ENCODE measurements at regions not wholly inside any gene's neighbourhood (a gene's known extent, or its start where the extent isn't known, plus 50 kb on each side); places are given as distances from the start of the nearest gene placed in this dataset.
"Not testable (repeated sequence)": the region's sequence is repeated elsewhere in the genome, so short reads cannot be mapped to it uniquely, and the experiment has no call there.

DNA sequence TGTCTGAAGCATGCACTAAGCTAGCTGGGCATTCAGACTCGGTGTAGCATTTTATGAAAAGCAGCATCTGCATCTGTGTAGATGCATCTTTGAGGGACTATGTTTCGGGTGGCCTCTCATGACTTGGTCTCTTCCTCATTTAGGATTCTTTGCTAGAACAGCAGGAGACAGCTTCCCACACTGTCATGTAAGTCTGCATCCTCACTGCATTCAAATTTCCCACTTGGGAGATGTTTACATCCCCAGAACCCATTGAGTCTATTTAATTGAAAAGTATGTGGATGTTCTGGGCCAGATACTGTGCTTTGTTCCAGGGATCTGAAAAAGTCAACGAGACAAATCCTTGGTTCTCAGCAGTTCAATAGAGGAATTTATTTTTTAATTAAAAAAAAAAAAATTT is 198.6 kb upstream of the EEF2KMT start:
- ChIA-PET POLR2A (no interaction called here), CTCF (no interaction called here), RAD21 (ENCODE audit: low non-redundant PET in 1 of 2, low total read pairs in 2 of 2, uncharacterized antibody in 2 of 2, unreplicated experiment in 2 of 2) (no interaction called here)
- no TSS peak for BruUV-seq (replicated peaks)
- no peak for TF ChIP-seq FOSL1 (IDR thresholded peaks at IDR 0.05; ENCODE audit: low read depth)
- TF ChIP-seq JUND (IDR thresholded peaks at IDR 0.05): no peak
- TF ChIP-seq SIN3A (IDR thresholded peaks at IDR 0.05; ENCODE audit: low read depth): no peak
- no peak for TF ChIP-seq POLR2AphosphoS5 (IDR thresholded peaks at IDR 0.05; ENCODE audit: low read depth, low read length)
- TF ChIP-seq ZFX (IDR thresholded peaks at IDR 0.05): no peak
- TF ChIP-seq CBX3 (IDR thresholded peaks at IDR 0.05; ENCODE audit: low read depth): no peak
- TF ChIP-seq YY1 (IDR thresholded peaks at IDR 0.05; ENCODE audit: extremely low read depth, insufficient replicate concordance, low read depth, low read length): no peak
- no peak for TF ChIP-seq EGR1 (IDR thresholded peaks at IDR 0.05; ENCODE audit: low read depth)
- TF ChIP-seq EZH2phosphoT487 (IDR thresholded peaks at IDR 0.05; ENCODE audit: borderline replicate concordance): no peak
- TF ChIP-seq SP1 (IDR thresholded peaks at IDR 0.05; ENCODE audit: low read depth): no peak
- Histone ChIP-seq H3K36me3 (ENCODE audit: control insufficient read depth in 1 of 2, insufficient read depth in 2 of 2, low read length in 2 of 2) (no peaks in the 10 kb centered on the region), H3K9me3 (ENCODE audit: control insufficient read depth in 1 of 2, insufficient read depth in 1 of 2, low read depth in 1 of 2, low read length in 2 of 2) (no peaks in the 10 kb centered on the region), H3K4me2 (ENCODE audit: low read length) (no peak overlapping the region), H3K4me1 (ENCODE audit: control insufficient read depth in 1 of 2, insufficient read depth in 2 of 2, low read length in 2 of 2) (no peaks in the 10 kb centered on the region), H3K79me2 (ENCODE audit: insufficient read depth, low read length) (no peaks in the 10 kb centered on the region), H3K27ac (ENCODE audit: low read depth, low read length) (no peak overlapping the region), H3K9ac (ENCODE audit: low read length) (no peak overlapping the region), H2AFZ (ENCODE audit: low read depth, low read length, poor library complexity, severe bottlenecking) (no peak overlapping the region), H3K27me3 (ENCODE audit: insufficient read depth, low read length) (no peaks in the 10 kb centered on the region), H3K9me2 (ENCODE audit: insufficient read depth) (no peaks in the 10 kb centered on the region), H4K20me1 (ENCODE audit: insufficient read depth) (no peaks in the 10 kb centered on the region), H3K4me3 (replicated peaks in 1 of 2; ENCODE audit: low read depth in 1 of 2, low read length in 2 of 2) (no peak overlapping the region)
- no peak for ATAC-seq
- intact Hi-C loops (cut with micrococcal nuclease): no loop called here
- no peak for DNase-seq (ENCODE audit: low read depth, low spot score)

GRCh38 chr16:5295304-5295703 is 197.7 kb upstream of the EEF2KMT start:
- H4K20me1 ChIP-seq (ENCODE audit: insufficient read depth); H3K79me2 ChIP-seq (ENCODE audit: insufficient read depth, low read length); H3K9ac ChIP-seq (ENCODE audit: low read length); H3K4me3 ChIP-seq (replicated peaks in 1 of 2; ENCODE audit: low read depth in 1 of 2, low read length in 2 of 2); ATAC-seq; H3K9me3 ChIP-seq (ENCODE audit: control insufficient read depth in 1 of 2, insufficient read depth in 1 of 2, low read depth in 1 of 2, low read length in 2 of 2); POLR2A ChIA-PET; DNase-seq (ENCODE audit: low read depth, low spot score); BruUV-seq (replicated peaks); H3K4me2 ChIP-seq (ENCODE audit: low read length); H3K4me1 ChIP-seq (ENCODE audit: control insufficient read depth in 1 of 2, insufficient read depth in 2 of 2, low read length in 2 of 2); H2AFZ ChIP-seq (ENCODE audit: low read depth, low read length, poor library complexity, severe bottlenecking); H3K9me2 ChIP-seq (ENCODE audit: insufficient read depth); RAD21 ChIA-PET (ENCODE audit: low non-redundant PET in 1 of 2, low total read pairs in 2 of 2, uncharacterized antibody in 2 of 2, unreplicated experiment in 2 of 2); H3K27ac ChIP-seq (ENCODE audit: low read depth, low read length); CTCF ChIA-PET; intact Hi-C loops (cut with micrococcal nuclease); H3K27me3 ChIP-seq (ENCODE audit: insufficient read depth, low read length); H3K36me3 ChIP-seq (ENCODE audit: control insufficient read depth in 1 of 2, insufficient read depth in 2 of 2, low read length in 2 of 2): not testable (repeated sequence)

- intact Hi-C loops (cut with micrococcal nuclease); H3K9me3 ChIP-seq (ENCODE audit: control insufficient read depth in 1 of 2, insufficient read depth in 1 of 2, low read depth in 1 of 2, low read length in 2 of 2); H3K4me3 ChIP-seq (replicated peaks in 1 of 2; ENCODE audit: low read depth in 1 of 2, low read length in 2 of 2); CTCF ChIA-PET; H3K4me2 ChIP-seq (ENCODE audit: low read length); ATAC-seq; POLR2A ChIA-PET; H2AFZ ChIP-seq (ENCODE audit: low read depth, low read length, poor library complexity, severe bottlenecking); H3K9ac ChIP-seq (ENCODE audit: low read length); H3K79me2 ChIP-seq (ENCODE audit: insufficient read depth, low read length); H3K36me3 ChIP-seq (ENCODE audit: control insufficient read depth in 1 of 2, insufficient read depth in 2 of 2, low read length in 2 of 2); BruUV-seq (replicated peaks); H3K27ac ChIP-seq (ENCODE audit: low read depth, low read length); RAD21 ChIA-PET (ENCODE audit: low non-redundant PET in 1 of 2, low total read pairs in 2 of 2, uncharacterized antibody in 2 of 2, unreplicated experiment in 2 of 2); DNase-seq (ENCODE audit: low read depth, low spot score); H3K9me2 ChIP-seq (ENCODE audit: insufficient read depth); H3K27me3 ChIP-seq (ENCODE audit: insufficient read depth, low read length); H4K20me1 ChIP-seq (ENCODE audit: insufficient read depth); H3K4me1 ChIP-seq (ENCODE audit: control insufficient read depth in 1 of 2, insufficient read depth in 2 of 2, low read length in 2 of 2): not testable (repeated sequence)
Observed at GRCh38 chr16:5282152-5282551, 184.6 kb upstream of the EEF2KMT start.
